NCI-H524 treated with DMSO at 0.1 percent for 48 hours (cell line): ENCODE measurements at regions not wholly inside any gene's neighbourhood (a gene's known extent, or its start where the extent isn't known, plus 50 kb on each side); places are given as distances from the start of the nearest gene placed in this dataset.
"Not testable (repeated sequence)": the region's sequence is repeated elsewhere in the genome, so short reads cannot be mapped to it uniquely, and the experiment has no call there.

Experiments used
- DNase-seq: peaks from one replicate; lab custom pipeline; 2025; lab: John Stamatoyannopoulos, UW

- DNase-seq = not testable (repeated sequence)
Observed at GRCh38 chr1:121109025-121109424, 75.1 kb downstream of the FAM72B start.

- DNase-seq = not testable (repeated sequence)
Observed at GRCh38 chr1:121116522-121117297, 67.4 kb downstream of the FAM72B start.

- not testable (repeated sequence) for DNase-seq
Observed at GRCh38 chr1:121117298-121117611, 66.9 kb downstream of the FAM72B start.

GRCh38 chr1:121117622-121118479 is 66.3 kb downstream of the FAM72B start:
- DNase-seq = not testable (repeated sequence)
